OCI-LY7 (cell line): ENCODE measurements at regions not wholly inside any gene's neighbourhood (a gene's known extent, or its start where the extent isn't known, plus 50 kb on each side); places are given as distances from the start of the nearest gene placed in this dataset.

Experiments
- BruUV-seq: library from RNA; stranded (reverse); fragments of 400-500 nt; replicated peaks from 2 replicates; lab custom pipeline; 2021; lab: Mats Ljungman, UMichigan
- CTCF ChIA-PET: fragments of 300-600 bp; sonication (Branson Sonifier 250); formaldehyde crosslinking; loops from one replicate; lab custom pipeline; 2022; ENCODE audit warnings: antibody characterized with exemption; ENCODE audit not compliant: unreplicated experiment; lab: Charles Lee
- POLR2A ChIA-PET: fragments of 300-600 bp; sonication (Branson Sonifier 250); formaldehyde crosslinking; loops from one replicate; lab custom pipeline; 2022; ENCODE audit warnings: antibody characterized with exemption; lab: Charles Lee
- DNase-seq: peaks from one replicate; pipeline ENCODE4 v3.0.0-alpha.2; 2015; ENCODE audit warnings: low spot score
- H2AFZ ChIP-seq: fragments of 200-600 bp; sonication (generic), shearing (Covaris generic); 2 replicates; pipeline ENCODE4 v1.6.1; 2014; ENCODE audit warnings: mild to moderate bottlenecking, antibody characterized with exemption, low read length, moderate library complexity
- H3K27ac ChIP-seq: fragments of 200-600 bp; sonication (generic); 2 replicates; pipeline ENCODE4 v1.5.1; 2014; ENCODE audit warnings: mixed run types, low read depth, mild to moderate bottlenecking, moderate library complexity, low read length, inconsistent platforms; ENCODE audit not compliant: poor library complexity, severe bottlenecking
- H3K36me3 ChIP-seq: fragments of 200-600 bp; sonication (generic); 2 replicates; pipeline ENCODE4 v1.6.1; 2014; ENCODE audit warnings: mild to moderate bottlenecking, antibody characterized with exemption, low read length, moderate library complexity, mixed read lengths; ENCODE audit not compliant: insufficient read depth
- H3K4me1 ChIP-seq: fragments of 200-600 bp; sonication (generic); 2 replicates; pipeline ENCODE4 v1.5.1; 2014; ENCODE audit warnings: mild to moderate bottlenecking, low read length; ENCODE audit not compliant: insufficient read depth, poor library complexity, severe bottlenecking
- H3K4me2 ChIP-seq: fragments of 200-600 bp; sonication (generic); 2 replicates; pipeline ENCODE4 v1.6.1; 2014; ENCODE audit warnings: mild to moderate bottlenecking, low read length
- H3K4me3 ChIP-seq: fragments of 200-600 bp; sonication (generic); 2 replicates; pipeline ENCODE4 v1.5.1; 2014; ENCODE audit warnings: mild to moderate bottlenecking, low read depth, low read length; ENCODE audit not compliant: poor library complexity, severe bottlenecking
- H3K79me2 ChIP-seq: fragments of 200-600 bp; sonication (generic); 2 replicates; pipeline ENCODE4 v1.6.1; 2016; ENCODE audit warnings: low read depth, mild to moderate bottlenecking, low read length, moderate library complexity, mixed read lengths; ENCODE audit not compliant: insufficient read depth
- H3K9me2 ChIP-seq: fragments of 200-600 bp; sonication (generic); 2 replicates; pipeline ENCODE4 v1.6.1; 2016; ENCODE audit warnings: mild to moderate bottlenecking, low read length, mixed read lengths; ENCODE audit not compliant: insufficient read depth
- H3K9me3 ChIP-seq: fragments of 200-600 bp; sonication (generic); 2 replicates; pipeline ENCODE4 v1.6.1; 2014; ENCODE audit warnings: mild to moderate bottlenecking, mixed run types, low read length, mixed read lengths
- H4K20me1 ChIP-seq: fragments of 200-600 bp; sonication (generic); 2 replicates; pipeline ENCODE4 v1.6.1; 2014; ENCODE audit warnings: mild to moderate bottlenecking, antibody characterized with exemption, low read length, moderate library complexity, mixed read lengths; ENCODE audit not compliant: insufficient read depth
- EZH2phosphoT487 ChIP-seq: fragments of 200-600 bp; sonication (generic); IDR thresholded peaks from 2 replicates; pipeline ENCODE4 v1.6.1; 2018; ENCODE audit warnings: low read depth, borderline replicate concordance, mild to moderate bottlenecking, mixed run types, antibody characterized with exemption, low read length, moderate library complexity, mixed read lengths
- intact Hi-C: fragments of 100-400 bp; cut with micrococcal nuclease; formaldehyde crosslinking; loops from one replicate; pipeline ENCODE4 v1.10.0; 2022; ENCODE audit not compliant: unreplicated experiment
- TF ChIP-seq, protein P1 (sequence below): fragments of 200-600 bp; sonication (generic); conservative IDR thresholded peaks from 2 replicates; pipeline ENCODE4 v1.5.1; 2014; ENCODE audit warnings: mild to moderate bottlenecking, antibody characterized with exemption, low read length, moderate library complexity, mixed read lengths

DNA sequence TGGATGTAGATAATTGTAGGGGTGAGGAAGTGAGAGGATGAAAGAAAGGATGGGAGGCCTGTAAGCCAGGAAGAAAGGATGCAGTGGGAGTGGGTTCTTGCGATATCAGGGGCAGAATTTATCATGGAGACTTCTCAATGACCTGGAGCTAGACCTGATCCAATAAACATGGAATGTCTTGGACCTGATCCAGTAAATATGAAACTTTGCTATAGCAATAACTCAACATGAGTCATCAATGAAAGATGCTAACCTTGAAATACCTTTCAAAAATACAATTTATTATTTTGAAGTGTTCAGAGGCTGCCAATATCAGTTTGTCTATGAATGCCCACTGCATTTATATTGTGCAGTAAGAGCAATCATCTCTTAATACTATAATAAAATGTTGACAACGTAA, 279.5 kb downstream of the POU4F1 start:
- Histone ChIP-seq H2AFZ (no peak overlapping the region), H3K27ac (no peak overlapping the region), H3K4me1 (no peaks in the 10 kb centered on the region), H3K9me3 (no peaks in the 10 kb centered on the region), H3K4me3 (no peak overlapping the region), H3K79me2 (no peaks in the 10 kb centered on the region), H3K36me3 (no peaks in the 10 kb centered on the region), H3K9me2 (no peaks in the 10 kb centered on the region), H3K4me2 (no peak overlapping the region), H4K20me1 (no peaks in the 10 kb centered on the region; the same call in 1 of the 2 replicates)
- POLR2A ChIA-PET, result no interaction called here
- CTCF ChIA-PET, result no interaction called here
- TF ChIP-seq, protein P1, sequence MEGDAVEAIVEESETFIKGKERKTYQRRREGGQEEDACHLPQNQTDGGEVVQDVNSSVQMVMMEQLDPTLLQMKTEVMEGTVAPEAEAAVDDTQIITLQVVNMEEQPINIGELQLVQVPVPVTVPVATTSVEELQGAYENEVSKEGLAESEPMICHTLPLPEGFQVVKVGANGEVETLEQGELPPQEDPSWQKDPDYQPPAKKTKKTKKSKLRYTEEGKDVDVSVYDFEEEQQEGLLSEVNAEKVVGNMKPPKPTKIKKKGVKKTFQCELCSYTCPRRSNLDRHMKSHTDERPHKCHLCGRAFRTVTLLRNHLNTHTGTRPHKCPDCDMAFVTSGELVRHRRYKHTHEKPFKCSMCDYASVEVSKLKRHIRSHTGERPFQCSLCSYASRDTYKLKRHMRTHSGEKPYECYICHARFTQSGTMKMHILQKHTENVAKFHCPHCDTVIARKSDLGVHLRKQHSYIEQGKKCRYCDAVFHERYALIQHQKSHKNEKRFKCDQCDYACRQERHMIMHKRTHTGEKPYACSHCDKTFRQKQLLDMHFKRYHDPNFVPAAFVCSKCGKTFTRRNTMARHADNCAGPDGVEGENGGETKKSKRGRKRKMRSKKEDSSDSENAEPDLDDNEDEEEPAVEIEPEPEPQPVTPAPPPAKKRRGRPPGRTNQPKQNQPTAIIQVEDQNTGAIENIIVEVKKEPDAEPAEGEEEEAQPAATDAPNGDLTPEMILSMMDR, result no peak
- no peak for TF ChIP-seq EZH2phosphoT487
- intact Hi-C loops, result no loop called here
- no peak for DNase-seq
- no TSS peak for BruUV-seq

DNA sequence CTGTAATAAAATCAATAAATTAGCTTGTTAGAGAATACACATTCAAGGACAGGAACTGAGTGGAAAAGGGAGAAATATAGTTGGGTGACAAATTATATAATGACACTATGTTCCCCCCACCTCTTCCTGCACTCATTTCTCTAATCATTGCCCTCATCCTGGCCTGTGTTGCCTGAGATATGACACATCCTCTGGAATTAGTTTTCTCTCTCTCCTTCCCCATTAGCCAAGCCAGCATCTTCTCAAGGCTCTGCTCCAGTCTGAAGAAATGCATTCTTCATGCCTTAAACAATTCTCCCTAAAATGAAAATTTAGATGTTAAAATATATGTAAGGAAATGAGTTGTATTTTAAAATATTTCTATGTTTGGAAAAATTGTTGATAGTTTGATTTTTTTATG, 280.3 kb downstream of the POU4F1 start:
- Histone ChIP-seq H3K4me3 (no peak overlapping the region), H3K27ac (no peak overlapping the region), H2AFZ (no peak overlapping the region), H3K9me3 (no peaks in the 10 kb centered on the region), H3K36me3 (no peaks in the 10 kb centered on the region), H3K4me2 (no peak overlapping the region), H3K4me1 (no peaks in the 10 kb centered on the region), H3K79me2 (no peaks in the 10 kb centered on the region), H3K9me2 (no peaks in the 10 kb centered on the region), H4K20me1 (no peaks in the 10 kb centered on the region; the same call in 1 of the 2 replicates)
- no peak for DNase-seq
- ChIA-PET POLR2A (no interaction called here), CTCF (no interaction called here)
- intact Hi-C loops, result no loop called here
- TF ChIP-seq EZH2phosphoT487, result no peak
- TF ChIP-seq, protein P1, result no peak
- no TSS peak for BruUV-seq

DNA sequence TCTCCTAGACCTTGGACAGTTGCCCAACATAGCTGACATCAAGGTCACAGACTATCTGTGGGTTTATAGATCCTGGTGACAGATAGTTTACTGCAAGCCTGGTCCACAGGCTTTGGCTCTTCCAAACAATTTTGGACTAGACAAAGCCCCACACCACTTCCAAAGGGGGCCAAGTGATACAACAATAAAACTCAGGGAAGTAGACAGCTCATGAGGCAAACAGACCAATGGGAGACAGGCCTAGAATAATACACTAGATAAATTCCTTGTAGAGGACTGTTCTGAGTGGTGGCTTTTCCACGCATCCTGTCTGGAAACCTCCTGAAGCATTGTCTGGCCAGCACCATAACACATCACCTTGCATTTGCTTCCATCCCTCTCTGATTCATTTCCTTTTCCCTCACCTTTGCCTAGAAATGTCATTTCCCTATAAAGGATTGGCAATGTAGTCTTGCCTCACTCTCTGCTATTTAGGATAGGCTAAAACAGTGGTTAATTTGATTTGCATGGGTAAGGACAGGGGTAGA, 284.2 kb downstream of the POU4F1 start:
- H3K9me2 ChIP-seq, result no peaks in the 10 kb centered on the region
- H3K27ac ChIP-seq, result no peak overlapping the region
- intact Hi-C loops, result no loop called here
- H3K9me3 ChIP-seq, result no peaks in the 10 kb centered on the region
- no peaks in the 10 kb centered on the region for H4K20me1 ChIP-seq
- H3K36me3 ChIP-seq, result no peaks in the 10 kb centered on the region
- no peak overlapping the region for H3K4me3 ChIP-seq
- H3K4me1 ChIP-seq, result no peaks in the 10 kb centered on the region
- H2AFZ ChIP-seq, result no peak overlapping the region
- H3K79me2 ChIP-seq, result no peaks in the 10 kb centered on the region
- H3K4me2 ChIP-seq, result no peak overlapping the region
- TF ChIP-seq, protein P1, result no peak
- TF ChIP-seq EZH2phosphoT487, result no peak
- BruUV-seq, result no TSS peak
- CTCF ChIA-PET, result no interaction called here
- POLR2A ChIA-PET, result interaction anchor here (0.6 to 1.6 kb wide), 2 partner anchors 10 to 77 kb away, joined by 3 to 5 read pairs; no protein-coding TSS in a partner anchor
- no peak for DNase-seq
